ENCODE measurements at regions not wholly inside any gene's neighbourhood (a gene's known extent, or its start where the extent isn't known, plus 50 kb on each side); places are given as distances from the start of the nearest gene placed in this dataset.
A peak's percentile ranks its signal among the peaks of the same experiment; 100 is the strongest.

- H3K9me3 Mint-ChIP-seq (ENCODE audit: unreplicated experiment) = no peaks in the 10 kb centered on the region
- no peak overlapping the region for H3K27ac Mint-ChIP-seq (ENCODE audit: unreplicated experiment)
- no peaks in the 10 kb centered on the region for H3K27me3 Mint-ChIP-seq (ENCODE audit: unreplicated experiment)
- DNase-seq = no peak
- H3K4me3 Mint-ChIP-seq (ENCODE audit: unreplicated experiment) = no peak overlapping the region
- H3K36me3 Mint-ChIP-seq (ENCODE audit: unreplicated experiment) = no peaks in the 10 kb centered on the region
- TF ChIP-seq, protein P1, sequence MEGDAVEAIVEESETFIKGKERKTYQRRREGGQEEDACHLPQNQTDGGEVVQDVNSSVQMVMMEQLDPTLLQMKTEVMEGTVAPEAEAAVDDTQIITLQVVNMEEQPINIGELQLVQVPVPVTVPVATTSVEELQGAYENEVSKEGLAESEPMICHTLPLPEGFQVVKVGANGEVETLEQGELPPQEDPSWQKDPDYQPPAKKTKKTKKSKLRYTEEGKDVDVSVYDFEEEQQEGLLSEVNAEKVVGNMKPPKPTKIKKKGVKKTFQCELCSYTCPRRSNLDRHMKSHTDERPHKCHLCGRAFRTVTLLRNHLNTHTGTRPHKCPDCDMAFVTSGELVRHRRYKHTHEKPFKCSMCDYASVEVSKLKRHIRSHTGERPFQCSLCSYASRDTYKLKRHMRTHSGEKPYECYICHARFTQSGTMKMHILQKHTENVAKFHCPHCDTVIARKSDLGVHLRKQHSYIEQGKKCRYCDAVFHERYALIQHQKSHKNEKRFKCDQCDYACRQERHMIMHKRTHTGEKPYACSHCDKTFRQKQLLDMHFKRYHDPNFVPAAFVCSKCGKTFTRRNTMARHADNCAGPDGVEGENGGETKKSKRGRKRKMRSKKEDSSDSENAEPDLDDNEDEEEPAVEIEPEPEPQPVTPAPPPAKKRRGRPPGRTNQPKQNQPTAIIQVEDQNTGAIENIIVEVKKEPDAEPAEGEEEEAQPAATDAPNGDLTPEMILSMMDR (IDR thresholded peaks at IDR 0.05; ENCODE audit: partially characterized antibody, unreplicated experiment) = no peak
- H3K4me1 Mint-ChIP-seq (ENCODE audit: low read depth, unreplicated experiment) = no peaks in the 10 kb centered on the region
Measured at GRCh38 chr4:136337216-136337615, 1195.1 kb downstream of the PCDH18 start.

DNA sequence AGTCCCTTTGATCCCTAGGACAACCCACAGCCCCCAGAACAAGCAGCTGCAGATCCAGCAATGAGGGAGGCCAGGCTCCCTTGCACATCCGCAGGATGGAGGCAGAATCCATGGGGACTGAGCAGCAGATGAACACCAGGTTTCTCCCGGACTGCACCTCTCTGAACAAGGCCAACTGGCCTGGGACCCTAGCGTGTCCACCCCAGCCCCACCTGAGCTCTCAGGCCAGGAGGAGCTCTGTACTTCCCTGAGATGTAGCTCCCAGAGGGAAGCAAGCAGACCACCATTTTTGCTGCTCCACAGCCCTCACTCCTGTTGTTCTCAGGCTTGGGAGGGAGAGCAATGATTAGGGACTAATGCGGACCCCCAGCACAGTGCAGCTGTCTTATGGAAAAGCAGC is 1195.8 kb downstream of the PCDH18 start:
- no peaks in the 10 kb centered on the region for H3K27me3 Mint-ChIP-seq (ENCODE audit: unreplicated experiment)
- H3K27ac Mint-ChIP-seq (ENCODE audit: unreplicated experiment) = no peak overlapping the region
- no peaks in the 10 kb centered on the region for H3K36me3 Mint-ChIP-seq (ENCODE audit: unreplicated experiment)
- no peak for DNase-seq
- H3K4me1 Mint-ChIP-seq (ENCODE audit: low read depth, unreplicated experiment) = no peaks in the 10 kb centered on the region
- TF ChIP-seq, protein P1 (IDR thresholded peaks at IDR 0.05; ENCODE audit: partially characterized antibody, unreplicated experiment) = no peak
- H3K4me3 Mint-ChIP-seq (ENCODE audit: unreplicated experiment) = no peak overlapping the region
- H3K9me3 Mint-ChIP-seq (ENCODE audit: unreplicated experiment) = no peaks in the 10 kb centered on the region

DNA sequence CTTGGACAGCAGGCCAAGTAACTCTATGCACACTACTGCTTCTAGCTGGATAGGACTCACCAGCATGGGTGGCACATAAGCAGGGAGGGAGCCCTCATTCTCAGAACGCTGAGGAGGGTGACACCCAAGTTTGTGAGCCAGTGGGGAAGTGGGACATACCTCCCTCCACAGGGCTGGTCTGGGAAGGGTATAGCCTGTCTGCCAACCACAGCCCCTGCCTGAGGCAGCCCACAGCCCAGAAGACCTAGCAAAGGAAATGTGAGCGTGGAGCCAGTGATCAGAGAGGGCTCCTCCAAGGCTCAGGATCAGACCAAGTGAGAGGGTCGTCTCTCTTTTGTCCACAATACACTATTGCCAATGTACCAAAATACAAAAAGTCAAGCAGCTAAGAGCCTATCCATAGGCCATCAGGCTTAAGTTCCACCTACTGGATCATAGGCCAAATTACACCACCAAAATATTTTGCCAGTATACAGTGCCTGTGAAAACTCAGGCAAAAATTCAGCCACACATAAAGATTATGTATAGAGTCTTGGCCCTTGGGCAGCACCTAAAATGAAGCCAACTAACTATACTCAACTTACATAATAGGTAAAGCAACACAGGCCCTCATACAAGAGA is 1203.1 kb downstream of the PCDH18 start:
- Mint-ChIP-seq H3K36me3 (ENCODE audit: unreplicated experiment) (no peaks in the 10 kb centered on the region), H3K9me3 (ENCODE audit: unreplicated experiment) (no peaks in the 10 kb centered on the region), H3K4me1 (ENCODE audit: low read depth, unreplicated experiment) (no peaks in the 10 kb centered on the region), H3K27ac (ENCODE audit: unreplicated experiment) (no peak overlapping the region), H3K4me3 (ENCODE audit: unreplicated experiment) (no peak overlapping the region), H3K27me3 (ENCODE audit: unreplicated experiment) (no peaks in the 10 kb centered on the region)
- no peak for DNase-seq
- TF ChIP-seq, protein P1 (IDR thresholded peaks at IDR 0.05; ENCODE audit: partially characterized antibody, unreplicated experiment) = peak; percentile 38

DNA sequence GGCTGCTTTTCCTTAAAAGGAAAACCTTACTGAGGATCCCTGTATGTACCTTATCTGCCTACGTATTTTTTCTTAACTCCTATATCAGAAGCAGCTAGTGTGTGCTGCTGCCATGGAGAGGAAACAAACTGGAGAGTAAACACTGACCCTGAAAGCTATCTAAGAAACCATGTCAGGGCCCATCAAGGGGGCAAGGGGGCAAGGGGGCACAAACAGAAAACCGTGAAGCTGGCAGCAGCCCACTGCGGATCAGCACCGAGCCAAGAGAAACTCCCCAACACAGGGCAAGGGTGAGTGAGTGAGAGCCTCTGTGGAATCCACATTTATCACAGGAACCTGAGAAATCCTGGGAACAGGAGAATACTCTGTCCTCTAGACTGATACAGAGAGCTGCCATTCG is 1204.2 kb downstream of the PCDH18 start:
- no peak overlapping the region for H3K27ac Mint-ChIP-seq (ENCODE audit: unreplicated experiment)
- no peak overlapping the region for H3K4me3 Mint-ChIP-seq (ENCODE audit: unreplicated experiment)
- DNase-seq = no peak
- H3K9me3 Mint-ChIP-seq (ENCODE audit: unreplicated experiment) = no peaks in the 10 kb centered on the region
- H3K36me3 Mint-ChIP-seq (ENCODE audit: unreplicated experiment) = no peaks in the 10 kb centered on the region
- H3K4me1 Mint-ChIP-seq (ENCODE audit: low read depth, unreplicated experiment) = no peaks in the 10 kb centered on the region
- TF ChIP-seq, protein P1 (IDR thresholded peaks at IDR 0.05; ENCODE audit: partially characterized antibody, unreplicated experiment) = no peak
- no peaks in the 10 kb centered on the region for H3K27me3 Mint-ChIP-seq (ENCODE audit: unreplicated experiment)

DNA sequence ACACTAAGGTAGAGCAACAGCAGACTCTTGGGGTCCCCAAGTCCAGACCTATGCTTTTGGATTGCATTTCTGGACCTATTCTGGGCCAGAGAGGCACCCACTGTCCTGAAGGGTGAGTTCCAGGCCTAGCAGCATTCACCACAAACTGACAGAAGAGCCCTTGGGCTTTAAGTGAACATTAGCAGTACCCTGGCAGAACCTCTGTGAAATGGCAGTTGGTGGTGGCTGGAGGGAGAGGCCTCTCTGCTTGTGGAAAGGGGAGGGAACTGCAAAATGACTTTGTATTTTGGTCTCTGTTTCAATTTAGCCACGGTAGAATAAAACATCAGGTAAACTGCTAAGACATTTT is 1211.9 kb downstream of the PCDH18 start:
- H3K27ac Mint-ChIP-seq (ENCODE audit: unreplicated experiment) = no peak overlapping the region
- no peaks in the 10 kb centered on the region for H3K4me1 Mint-ChIP-seq (ENCODE audit: low read depth, unreplicated experiment)
- TF ChIP-seq, protein P1 (IDR thresholded peaks at IDR 0.05; ENCODE audit: partially characterized antibody, unreplicated experiment) = no peak
- H3K9me3 Mint-ChIP-seq (ENCODE audit: unreplicated experiment) = no peaks in the 10 kb centered on the region
- DNase-seq = no peak
- no peaks in the 10 kb centered on the region for H3K27me3 Mint-ChIP-seq (ENCODE audit: unreplicated experiment)
- H3K36me3 Mint-ChIP-seq (ENCODE audit: unreplicated experiment) = no peaks in the 10 kb centered on the region
- H3K4me3 Mint-ChIP-seq (ENCODE audit: unreplicated experiment) = no peak overlapping the region

Data from glutamatergic neuron (in vitro differentiated cells).